ENCODE measurements at regions not wholly inside any gene's neighbourhood (a gene's known extent, or its start where the extent isn't known, plus 50 kb on each side); places are given as distances from the start of the nearest gene placed in this dataset.

- no peak for DNase-seq (ENCODE audit: low read depth)
- H3K4me3 ChIP-seq (ENCODE audit: low read length): no peak overlapping the region
- TF ChIP-seq CTCF (conservative IDR thresholded peaks at IDR 0.05; ENCODE audit: low read length): no peak
Measured at GRCh38 chr13:82879921-82880320, 1002.4 kb downstream of the SLITRK1 start.

- DNase-seq (ENCODE audit: low read depth): no peak
- TF ChIP-seq CTCF (conservative IDR thresholded peaks at IDR 0.05; ENCODE audit: low read length): no peak
- H3K4me3 ChIP-seq (ENCODE audit: low read length): no peak overlapping the region
Measured at GRCh38 chr13:82878536-82878935, 1003.7 kb downstream of the SLITRK1 start.

GRCh38 chr13:82867284-82867683 lies 1015.0 kb downstream of the SLITRK1 start:
- TF ChIP-seq CTCF (conservative IDR thresholded peaks at IDR 0.05; ENCODE audit: low read length): no peak
- DNase-seq (ENCODE audit: low read depth): no peak
- no peak overlapping the region for H3K4me3 ChIP-seq (ENCODE audit: low read length)

GRCh38 chr13:82850644-82851043 lies 1031.6 kb downstream of the SLITRK1 start:
- TF ChIP-seq CTCF (conservative IDR thresholded peaks at IDR 0.05; ENCODE audit: low read length): no peak
- DNase-seq (ENCODE audit: low read depth): no peak
- no peak overlapping the region for H3K4me3 ChIP-seq (ENCODE audit: low read length)

- H3K4me3 ChIP-seq (ENCODE audit: low read length): no peak overlapping the region
- no peak for DNase-seq (ENCODE audit: low read depth)
- TF ChIP-seq CTCF (conservative IDR thresholded peaks at IDR 0.05; ENCODE audit: low read length): no peak
Measured at GRCh38 chr13:82848766-82849165, 1033.5 kb downstream of the SLITRK1 start.

GRCh38 chr13:82847595-82847994 lies 1034.7 kb downstream of the SLITRK1 start:
- no peak for DNase-seq (ENCODE audit: low read depth)
- TF ChIP-seq CTCF (conservative IDR thresholded peaks at IDR 0.05; ENCODE audit: low read length): no peak
- no peak overlapping the region for H3K4me3 ChIP-seq (ENCODE audit: low read length)

GRCh38 chr13:82833923-82834322 lies 1048.4 kb downstream of the SLITRK1 start:
- no peak for TF ChIP-seq CTCF (conservative IDR thresholded peaks at IDR 0.05; ENCODE audit: low read length)
- no peak overlapping the region for H3K4me3 ChIP-seq (ENCODE audit: low read length)
- DNase-seq (ENCODE audit: low read depth): peak; percentile 2

Measured in AG10803 (cell line).